ENCODE measurements at regions not wholly inside any gene's neighbourhood (a gene's known extent, or its start where the extent isn't known, plus 50 kb on each side); places are given as distances from the start of the nearest gene placed in this dataset.

DNA sequence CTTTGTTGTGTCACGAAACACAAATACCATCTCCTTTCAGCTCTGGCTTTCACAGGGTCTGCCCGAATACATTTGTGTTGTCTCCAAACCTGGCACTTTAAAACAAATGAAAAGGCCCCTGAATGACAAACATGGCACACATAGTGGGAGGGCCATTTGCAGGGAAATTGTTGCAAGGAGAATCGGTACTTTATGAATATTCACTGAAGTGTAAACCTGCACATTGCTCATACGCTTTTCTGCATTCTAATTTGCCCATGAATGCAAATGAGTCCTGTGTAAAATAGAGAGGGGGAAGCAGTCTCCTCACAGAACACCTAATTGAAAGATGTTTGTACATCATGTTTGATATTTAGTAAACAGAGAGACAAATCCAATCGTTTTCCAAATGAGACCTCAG is 82.7 kb upstream of the PCDH8 start (continued):
- TF ChIP-seq ZNF764 (CRISPR knock-in tag; IDR thresholded peaks at IDR 0.05; ENCODE audit: low read depth) (no peak), SMARCE1 (IDR thresholded peaks at IDR 0.05) (no peak)

DNA sequence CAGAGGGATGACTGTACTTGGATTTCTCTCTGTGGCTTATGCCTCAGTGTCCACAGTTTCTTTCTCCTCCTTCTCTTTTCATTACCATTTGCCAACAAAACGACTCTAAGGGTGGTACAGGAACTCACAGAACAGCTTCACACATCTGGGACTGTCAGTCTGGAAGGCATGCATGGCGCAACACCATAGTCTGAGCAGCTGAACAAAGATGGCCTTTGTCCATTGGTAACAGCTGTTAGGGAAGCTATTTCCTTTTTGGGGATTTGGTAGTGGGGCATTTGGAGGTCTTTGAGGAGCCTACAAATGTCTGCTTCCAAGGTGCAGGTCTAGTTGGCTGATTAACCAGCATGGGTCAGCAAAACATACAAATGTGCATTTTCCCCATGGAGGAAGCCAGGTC is 81.4 kb upstream of the PCDH8 start:
- no peak overlapping the region for H3K9ac ChIP-seq (ENCODE audit: insufficient read depth in 1 of 2, low read depth in 2 of 2, low read length in 2 of 2)
- no peaks in the 10 kb centered on the region for H3K9me3 ChIP-seq (replicated peaks; ENCODE audit: control insufficient read depth, insufficient read depth, low read depth, low read length)
- H3K27me3 ChIP-seq (ENCODE audit: control insufficient read depth in 2 of 2, insufficient read depth in 2 of 2, low read length in 2 of 2), result peaks cover 0 to 3% of the 10 kb centered on the region in 2 experiments; a peak in 1 of 5 replicates
- DNase-seq (ENCODE audit: extremely low read depth in 1 of 4, low spot score in 3 of 4), result no peak
- no peak overlapping the region for H3K4me3 ChIP-seq
- H3K36me3 ChIP-seq (ENCODE audit: control insufficient read depth, insufficient read depth, low read length), result no peaks in the 10 kb centered on the region
- no peaks in the 10 kb centered on the region for H3K4me1 ChIP-seq (replicated peaks in 1 of 2; ENCODE audit: control insufficient read depth in 2 of 2, insufficient read depth in 2 of 2, low read length in 2 of 2)
- no peaks in the 10 kb centered on the region for H3K9me1 ChIP-seq (ENCODE audit: control insufficient read depth, insufficient read depth, low read length)
- H3K79me2 ChIP-seq (ENCODE audit: control insufficient read depth, insufficient read depth, low read length), result no peaks in the 10 kb centered on the region
- no TSS peak for BruUV-seq (replicated peaks)
- ATAC-seq, result no peak
- ChIA-PET POLR2A (no interaction called here), CTCF (ENCODE audit: low intra/inter-chr PET ratio) (no interaction called here)
- no peak for TF ChIP-seq POLR2G (IDR thresholded peaks at IDR 0.05; ENCODE audit: low read depth, low read length)
- no peaks in the 10 kb centered on the region for H4K20me1 ChIP-seq (replicated peaks; ENCODE audit: control insufficient read depth, insufficient read depth, low read length)
- FAIRE-seq, result no peak
- WGBS (ENCODE audit: insufficient coverage, low coverage, missing lambda C conversion rate), result 0% methylated on average over 2 of the region's 2 CpGs
- H2AFZ ChIP-seq (ENCODE audit: low read depth, low read length), result no peak overlapping the region
- H3K27ac ChIP-seq (ENCODE audit: extremely low read depth, low read depth, low read length), result no peak overlapping the region
- in situ Hi-C loops (cut with MboI), result no loop called here
- intact Hi-C loops (cut with micrococcal nuclease), result no loop called here
- no peak overlapping the region for H3K4me2 ChIP-seq (ENCODE audit: insufficient read depth, low read length)

DNA sequence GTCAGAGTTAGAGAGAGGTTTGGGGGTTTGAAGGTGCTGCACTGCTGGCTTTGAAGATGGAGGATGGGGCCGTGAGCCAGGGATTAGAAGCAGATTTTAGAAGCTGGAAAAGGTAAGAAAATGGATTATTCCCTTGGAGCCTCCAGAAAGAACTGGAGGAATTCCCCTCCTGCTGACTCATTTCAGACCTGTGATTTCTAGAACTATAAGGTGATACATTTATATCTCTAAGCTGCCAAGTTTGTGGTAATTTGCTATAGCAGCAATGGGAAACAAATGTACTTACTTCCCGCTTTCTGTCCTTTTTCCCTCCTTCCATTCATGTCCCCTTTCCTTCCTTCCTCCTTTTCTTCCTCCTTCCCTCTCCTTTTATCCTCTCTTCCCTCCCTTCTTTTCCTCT is 78.5 kb upstream of the PCDH8 start:
- POLR2A ChIA-PET, result interaction anchor here (0.5 kb wide), 1 partner anchor 164 kb away, joined by 3 read pairs; no protein-coding TSS in a partner anchor
- Histone ChIP-seq H3K9me3 (replicated peaks; ENCODE audit: control insufficient read depth, insufficient read depth, low read depth, low read length) (no peaks in the 10 kb centered on the region), H3K79me2 (ENCODE audit: control insufficient read depth, insufficient read depth, low read length) (no peaks in the 10 kb centered on the region), H3K27me3 (ENCODE audit: control insufficient read depth in 2 of 2, insufficient read depth in 2 of 2, low read length in 2 of 2) (no peaks in the 10 kb centered on the region), H3K4me2 (ENCODE audit: insufficient read depth, low read length) (no peak overlapping the region), H4K20me1 (replicated peaks; ENCODE audit: control insufficient read depth, insufficient read depth, low read length) (no peaks in the 10 kb centered on the region), H3K4me1 (replicated peaks in 1 of 2; ENCODE audit: control insufficient read depth in 2 of 2, insufficient read depth in 2 of 2, low read length in 2 of 2) (no peaks in the 10 kb centered on the region), H3K36me3 (ENCODE audit: control insufficient read depth, insufficient read depth, low read length) (no peaks in the 10 kb centered on the region), H3K27ac (ENCODE audit: extremely low read depth, low read depth, low read length) (no peak overlapping the region), H2AFZ (ENCODE audit: low read depth, low read length) (no peak overlapping the region), H3K4me3 (no peak overlapping the region), H3K9me1 (ENCODE audit: control insufficient read depth, insufficient read depth, low read length) (no peaks in the 10 kb centered on the region), H3K9ac (ENCODE audit: insufficient read depth in 1 of 2, low read depth in 2 of 2, low read length in 2 of 2) (no peak overlapping the region)
- FAIRE-seq, result no peak
- intact Hi-C loops (cut with micrococcal nuclease), result no loop called here
- CTCF ChIA-PET (ENCODE audit: low intra/inter-chr PET ratio), result no interaction called here
- in situ Hi-C loops (cut with MboI), result no loop called here
- 0% methylated on average over 2 of the region's 2 CpGs for WGBS (ENCODE audit: insufficient coverage, low coverage, missing lambda C conversion rate)
- DNase-seq (ENCODE audit: extremely low read depth in 1 of 4, low spot score in 3 of 4), result no peak
- ATAC-seq, result no peak
- BruUV-seq (replicated peaks), result no TSS peak
- TF ChIP-seq MTA3 (IDR thresholded peaks at IDR 0.05; ENCODE audit: borderline replicate concordance) (no peak), MCM3 (IDR thresholded peaks at IDR 0.05) (no peak), ZBTB7A (IDR thresholded peaks at IDR 0.05; ENCODE audit: borderline replicate concordance, control insufficient read depth, low read depth, low read length) (no peak), SP2 (IDR thresholded peaks at IDR 0.05; ENCODE audit: extremely low read depth, low read depth, low read length, poor library complexity, severe bottlenecking) (no peak), MIER1 (IDR thresholded peaks at IDR 0.05; ENCODE audit: low read depth) (no peak), XRCC5 (IDR thresholded peaks at IDR 0.05; ENCODE audit: low read depth, low read length) (no peak), OTX1 (CRISPR knock-in tag; IDR thresholded peaks at IDR 0.05) (no peak), FOXA3 (CRISPR knock-in tag; conservative IDR thresholded peaks at IDR 0.05 in 1 of 2, IDR thresholded peaks at IDR 0.05 in 1 of 2) (no peak), SIX5 (IDR thresholded peaks at IDR 0.05; ENCODE audit: borderline replicate concordance in 1 of 2, insufficient read depth in 1 of 2, low read depth in 1 of 2, low read length in 2 of 2) (no peak), ZNF778 (CRISPR knock-in tag; IDR thresholded peaks at IDR 0.05) (no peak), ELF2 (CRISPR knock-in tag; IDR thresholded peaks at IDR 0.05) (no peak), ZSCAN32 (CRISPR knock-in tag; IDR thresholded peaks at IDR 0.05) (no peak), NR1H2 (CRISPR knock-in tag; IDR thresholded peaks at IDR 0.05) (no peak), ZNF23 (CRISPR knock-in tag; IDR thresholded peaks at IDR 0.05) (no peak)
